ENCODE measurements at regions not wholly inside any gene's neighbourhood (a gene's known extent, or its start where the extent isn't known, plus 50 kb on each side); places are given as distances from the start of the nearest gene placed in this dataset.

GRCh38 chr2:222102575-222103349, 196.0 kb downstream of the PAX3 start:
- peaks cover 33% of the 10 kb centered on the region for H3K4me1 Mint-ChIP-seq
- no peak for DNase-seq
- H3K36me3 Mint-ChIP-seq (ENCODE audit: low read depth), result no peaks in the 10 kb centered on the region
- peaks cover 7% of the 10 kb centered on the region for H3K27me3 Mint-ChIP-seq (ENCODE audit: low read depth, poor library complexity)
- TF ChIP-seq, protein P1, sequence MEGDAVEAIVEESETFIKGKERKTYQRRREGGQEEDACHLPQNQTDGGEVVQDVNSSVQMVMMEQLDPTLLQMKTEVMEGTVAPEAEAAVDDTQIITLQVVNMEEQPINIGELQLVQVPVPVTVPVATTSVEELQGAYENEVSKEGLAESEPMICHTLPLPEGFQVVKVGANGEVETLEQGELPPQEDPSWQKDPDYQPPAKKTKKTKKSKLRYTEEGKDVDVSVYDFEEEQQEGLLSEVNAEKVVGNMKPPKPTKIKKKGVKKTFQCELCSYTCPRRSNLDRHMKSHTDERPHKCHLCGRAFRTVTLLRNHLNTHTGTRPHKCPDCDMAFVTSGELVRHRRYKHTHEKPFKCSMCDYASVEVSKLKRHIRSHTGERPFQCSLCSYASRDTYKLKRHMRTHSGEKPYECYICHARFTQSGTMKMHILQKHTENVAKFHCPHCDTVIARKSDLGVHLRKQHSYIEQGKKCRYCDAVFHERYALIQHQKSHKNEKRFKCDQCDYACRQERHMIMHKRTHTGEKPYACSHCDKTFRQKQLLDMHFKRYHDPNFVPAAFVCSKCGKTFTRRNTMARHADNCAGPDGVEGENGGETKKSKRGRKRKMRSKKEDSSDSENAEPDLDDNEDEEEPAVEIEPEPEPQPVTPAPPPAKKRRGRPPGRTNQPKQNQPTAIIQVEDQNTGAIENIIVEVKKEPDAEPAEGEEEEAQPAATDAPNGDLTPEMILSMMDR (IDR thresholded peaks at IDR 0.05), result no peak
- H3K9me3 Mint-ChIP-seq, result no peaks in the 10 kb centered on the region
- peak overlapping the region; percentile 7 for H3K27ac Mint-ChIP-seq
- H3K4me3 Mint-ChIP-seq, result no peak overlapping the region

DNA sequence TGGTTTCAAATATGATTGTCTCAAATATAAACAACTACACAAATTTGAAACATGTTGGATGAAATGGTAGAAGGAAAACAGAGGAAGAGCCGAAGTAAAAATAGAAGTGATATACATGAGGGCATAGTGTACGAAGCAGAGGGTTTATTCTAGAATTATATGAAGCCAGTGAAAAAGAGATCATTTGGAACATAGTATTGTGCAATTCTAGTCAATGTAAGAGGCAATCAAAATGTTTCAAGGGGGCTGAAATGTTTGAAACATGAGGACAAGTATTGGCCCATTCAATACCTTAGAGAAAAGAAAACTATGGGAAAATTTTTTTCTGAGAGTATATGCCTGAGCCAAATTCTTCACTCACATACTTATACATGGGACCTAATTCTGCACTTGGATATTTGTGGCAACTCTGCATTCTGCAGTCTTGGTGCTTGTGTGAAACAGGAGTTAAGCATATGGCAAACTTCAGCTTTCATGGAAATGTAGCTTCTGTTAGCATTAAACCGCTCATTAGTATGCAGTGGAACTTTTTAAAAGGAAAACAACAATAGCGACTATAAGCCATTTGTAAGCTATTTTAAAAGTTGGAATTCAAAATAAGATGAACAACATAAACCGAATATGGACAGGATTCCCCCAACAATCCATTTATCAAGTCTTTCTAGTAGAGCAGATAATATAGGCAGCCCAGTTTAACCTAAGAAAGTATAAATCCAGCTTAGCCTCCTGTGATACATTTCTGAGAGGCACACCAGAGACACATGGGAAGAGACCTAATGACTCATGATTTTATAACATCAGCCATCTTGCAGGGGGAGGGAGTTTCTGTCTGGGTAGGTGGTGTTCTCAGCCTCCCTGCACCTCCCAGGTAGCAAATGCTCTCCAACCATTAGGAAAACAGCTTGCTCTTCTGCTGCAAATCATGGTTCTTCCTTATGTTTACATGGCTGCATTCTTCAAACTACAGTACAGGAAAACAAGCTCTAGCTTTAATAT, 197.8 kb downstream of the PAX3 start:
- no peak for DNase-seq
- Mint-ChIP-seq H3K27me3 (ENCODE audit: low read depth, poor library complexity) (peaks cover 7% of the 10 kb centered on the region), H3K4me3 (no peak overlapping the region), H3K27ac (no peak overlapping the region), H3K4me1 (peaks cover 37% of the 10 kb centered on the region), H3K36me3 (ENCODE audit: low read depth) (no peaks in the 10 kb centered on the region), H3K9me3 (no peaks in the 10 kb centered on the region)
- TF ChIP-seq, protein P1 (IDR thresholded peaks at IDR 0.05), result no peak

DNA sequence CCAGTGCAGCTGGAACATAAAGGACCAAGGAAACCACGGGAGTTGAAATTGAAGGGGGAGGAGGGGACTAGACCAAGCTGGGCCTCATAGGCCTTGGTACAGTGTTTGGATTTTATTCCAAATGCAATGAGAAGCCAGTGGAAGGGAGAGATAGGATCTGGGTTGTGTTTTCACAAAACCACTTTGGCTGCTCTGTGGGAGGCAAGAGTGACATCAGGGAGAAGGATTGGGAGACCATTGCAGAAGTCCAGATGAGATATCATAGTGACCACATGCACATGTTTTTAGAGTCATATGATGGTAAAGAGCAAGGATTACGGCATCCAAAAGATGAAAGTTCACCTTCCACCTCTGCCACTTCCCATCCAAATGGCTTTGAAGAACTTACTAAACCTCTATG, 210.2 kb downstream of the PAX3 start:
- no peak overlapping the region for H3K4me3 Mint-ChIP-seq
- TF ChIP-seq, protein P1 (IDR thresholded peaks at IDR 0.05), result no peak
- peaks cover 19% of the 10 kb centered on the region for H3K9me3 Mint-ChIP-seq
- no peak overlapping the region for H3K27ac Mint-ChIP-seq
- DNase-seq, result no peak
- peaks cover 8% of the 10 kb centered on the region for H3K27me3 Mint-ChIP-seq (ENCODE audit: low read depth, poor library complexity)
- peaks cover 14% of the 10 kb centered on the region for H3K4me1 Mint-ChIP-seq
- peaks cover 7% of the 10 kb centered on the region for H3K36me3 Mint-ChIP-seq (ENCODE audit: low read depth)

GRCh38 chr2:222087998-222088397, 210.8 kb downstream of the PAX3 start:
- Mint-ChIP-seq H3K27ac (no peak overlapping the region), H3K36me3 (ENCODE audit: low read depth) (peaks cover 7% of the 10 kb centered on the region), H3K4me1 (peaks cover 14% of the 10 kb centered on the region), H3K9me3 (peaks cover 19% of the 10 kb centered on the region), H3K4me3 (no peak overlapping the region), H3K27me3 (ENCODE audit: low read depth, poor library complexity) (peaks cover 8% of the 10 kb centered on the region)
- TF ChIP-seq, protein P1 (IDR thresholded peaks at IDR 0.05), result no peak
- DNase-seq, result no peak

DNA sequence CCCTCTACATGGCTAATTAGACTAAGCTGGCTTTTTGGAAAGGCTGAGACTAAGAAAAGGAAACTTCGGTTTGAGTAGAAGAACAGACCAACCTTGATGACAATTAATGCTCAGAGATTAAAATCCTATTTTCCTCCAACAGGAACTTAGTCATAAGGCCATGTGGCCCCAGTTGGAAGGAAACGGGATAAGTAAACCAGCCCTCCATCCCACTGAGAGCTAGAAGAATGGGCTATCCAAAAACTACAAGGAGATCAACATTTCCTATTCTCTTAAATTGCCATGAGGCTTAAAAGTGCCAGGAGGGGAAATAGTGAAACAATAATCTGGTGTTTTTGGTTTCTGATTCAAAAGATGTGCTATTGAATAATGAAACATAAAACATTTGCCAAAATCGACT, 216.6 kb downstream of the PAX3 start:
- Mint-ChIP-seq H3K36me3 (ENCODE audit: low read depth) (peaks cover 7% of the 10 kb centered on the region), H3K27me3 (ENCODE audit: low read depth, poor library complexity) (no peaks in the 10 kb centered on the region), H3K27ac (no peak overlapping the region), H3K4me3 (no peak overlapping the region), H3K4me1 (peaks cover 11% of the 10 kb centered on the region), H3K9me3 (peaks cover 15% of the 10 kb centered on the region)
- TF ChIP-seq, protein P1 (IDR thresholded peaks at IDR 0.05), result no peak
- no peak for DNase-seq
